ENCODE measurements at regions not wholly inside any gene's neighbourhood (a gene's known extent, or its start where the extent isn't known, plus 50 kb on each side); places are given as distances from the start of the nearest gene placed in this dataset.

DNA sequence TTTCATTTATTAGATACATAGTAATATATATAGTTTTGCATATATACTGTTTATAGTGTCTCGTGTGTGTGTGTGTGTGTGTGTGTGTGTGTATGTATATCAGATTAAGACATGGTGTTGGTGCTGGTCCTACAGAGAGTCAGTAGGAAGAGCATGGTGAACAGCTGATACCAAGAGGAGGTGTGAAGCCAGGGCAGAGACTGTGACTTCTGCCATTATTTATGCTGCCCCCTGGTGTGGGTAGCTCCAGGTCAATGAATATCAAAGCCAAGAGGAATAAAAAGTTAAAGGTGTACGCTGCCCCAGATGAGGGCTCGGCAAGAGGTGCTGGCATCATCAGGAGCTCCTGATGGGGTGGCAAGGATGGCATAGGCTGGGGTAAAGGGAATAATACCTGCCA is 299.5 kb upstream of the RASGRP1 start:
- no peak for DNase-seq

DNA sequence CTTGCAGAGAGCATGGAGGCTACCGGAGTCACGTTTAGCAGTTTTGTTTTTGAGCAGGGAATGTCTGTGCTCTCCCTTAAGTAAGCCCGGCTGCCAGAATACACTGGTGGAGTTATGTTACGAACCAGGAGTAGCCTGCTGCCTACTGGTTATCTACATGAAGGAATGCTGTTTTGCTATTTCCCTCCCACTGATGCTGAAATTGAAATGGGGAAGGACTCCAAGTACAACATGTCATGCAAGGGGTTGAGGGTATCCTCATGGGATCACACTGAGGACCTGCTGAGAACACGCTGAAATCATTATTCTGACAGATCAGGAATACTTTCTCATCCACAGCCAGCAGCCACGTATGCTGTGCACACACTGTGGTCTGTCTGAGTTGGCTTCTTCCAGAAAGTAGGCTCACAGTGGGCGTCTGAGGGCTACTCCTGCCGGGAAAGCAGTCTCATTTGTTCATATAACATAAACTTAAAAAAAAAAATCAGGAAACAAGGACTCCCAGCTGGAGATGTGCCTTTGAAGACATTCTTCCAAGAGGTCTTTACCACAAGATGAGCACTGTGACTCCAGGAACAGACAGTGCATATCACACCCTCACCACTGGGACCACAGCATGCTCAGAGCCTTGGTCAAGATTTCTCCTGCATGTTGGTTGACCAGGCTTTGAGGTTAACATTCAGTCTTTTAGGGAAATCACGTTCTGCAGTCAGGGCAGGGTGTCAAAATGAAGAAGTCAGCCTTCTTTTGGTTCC is 300.4 kb upstream of the RASGRP1 start:
- no peak for DNase-seq

- DNase-seq = no peak
Observed at GRCh38 chr15:38867556-38867955, 302.9 kb upstream of the RASGRP1 start.

DNA sequence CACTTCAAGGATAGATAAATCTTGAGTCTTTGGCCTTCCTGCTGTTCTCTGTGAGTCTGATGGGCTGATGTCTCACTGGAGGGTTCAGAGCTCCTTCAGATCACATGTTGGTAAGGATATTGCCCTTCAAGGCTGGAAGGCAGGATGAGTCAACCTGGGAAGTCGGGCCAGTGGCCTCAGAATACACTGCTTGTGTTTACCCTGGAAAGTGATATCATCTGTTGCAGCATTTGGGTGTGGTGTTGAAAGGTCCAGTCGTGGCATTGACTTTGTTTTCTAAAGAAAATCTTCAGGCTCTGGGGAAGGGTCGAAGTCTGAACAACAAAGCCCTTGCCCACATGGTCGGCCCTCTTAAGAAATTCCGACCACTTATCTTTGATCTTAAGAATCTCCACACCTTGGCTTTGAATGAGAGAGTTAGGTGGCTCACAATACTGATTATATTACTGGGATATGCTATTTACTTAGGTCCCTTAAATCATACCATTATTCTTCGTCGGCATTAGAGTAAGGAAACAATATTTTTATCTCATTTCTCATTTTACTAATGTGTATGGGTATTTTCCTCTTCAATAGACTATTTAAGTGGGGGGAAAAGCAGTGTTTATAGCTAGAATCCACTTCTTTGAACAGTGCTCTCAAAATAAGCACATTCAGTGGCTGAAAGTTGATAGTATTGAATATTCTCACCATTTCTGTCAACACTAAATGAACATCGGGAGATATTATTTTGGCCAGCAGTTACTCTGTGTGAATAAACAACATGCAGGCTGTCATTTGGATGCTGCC is 303.9 kb upstream of the RASGRP1 start:
- DNase-seq = no peak

- no peak for DNase-seq
Observed at GRCh38 chr15:38871638-38872037, 307.0 kb upstream of the RASGRP1 start.

GRCh38 chr15:38872732-38873131 is 308.1 kb upstream of the RASGRP1 start:
- DNase-seq = no peak

DNA sequence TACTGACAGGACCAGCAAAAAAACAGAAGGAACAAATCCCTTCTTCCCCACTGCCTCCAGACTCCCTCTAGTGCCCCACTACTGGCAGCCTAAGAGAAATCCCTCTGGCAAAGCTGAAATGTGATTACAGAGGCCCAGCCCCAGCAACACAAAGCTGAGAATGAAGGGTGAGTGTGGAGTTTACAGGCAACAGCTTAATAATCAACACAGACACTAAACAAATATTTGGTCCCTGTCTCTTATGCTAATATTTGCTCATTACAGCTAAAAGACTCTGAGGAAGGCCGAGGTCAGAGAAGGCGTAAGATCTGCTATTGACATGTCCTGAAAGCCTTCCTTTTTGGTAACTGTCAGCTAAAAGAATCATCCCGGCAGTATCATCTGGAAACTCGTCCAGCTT is 308.5 kb upstream of the RASGRP1 start:
- no peak for DNase-seq

GRCh38 chr15:38874464-38874863 is 309.9 kb upstream of the RASGRP1 start:
- DNase-seq = no peak

GRCh38 chr15:38876211-38876610 is 311.6 kb upstream of the RASGRP1 start:
- no peak for DNase-seq

DNA sequence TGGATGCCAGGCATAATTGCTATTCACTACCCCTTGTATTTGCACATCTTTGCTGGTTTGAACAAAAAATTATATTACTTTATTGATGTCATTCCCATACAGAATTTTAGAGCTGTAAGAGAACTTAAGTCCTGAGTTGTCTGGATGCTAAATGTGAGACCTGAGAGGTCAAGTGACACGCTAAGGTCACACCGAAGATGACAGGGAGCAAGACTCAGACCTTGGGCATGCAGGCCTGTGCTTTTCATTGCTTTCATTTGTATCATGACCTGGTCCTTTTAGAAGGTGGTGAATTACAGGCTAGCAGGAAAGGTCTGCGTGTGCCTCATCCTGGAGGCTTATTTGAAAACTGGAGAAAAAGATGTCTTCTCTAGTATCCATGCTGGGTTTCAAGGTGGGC is 312.0 kb upstream of the RASGRP1 start:
- DNase-seq = no peak

DNA sequence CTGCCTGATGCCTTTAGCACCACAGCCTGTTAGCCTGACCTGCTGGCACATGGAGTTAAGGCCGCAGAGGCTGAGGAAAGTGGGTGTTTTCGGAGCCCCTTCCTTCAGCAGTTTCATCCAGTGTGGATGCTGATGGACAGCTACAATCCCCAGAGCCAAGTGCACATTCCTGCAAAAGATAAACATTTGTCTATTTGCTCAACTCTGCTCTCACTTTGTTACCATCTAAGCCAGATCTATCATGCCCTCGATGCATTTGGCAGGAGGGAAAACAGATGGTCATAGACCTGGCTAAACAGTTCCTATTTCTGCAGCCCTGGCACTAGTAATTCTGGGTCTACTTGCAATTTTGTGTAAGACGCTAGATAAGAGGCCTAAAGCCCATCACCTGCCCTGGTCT is 312.9 kb upstream of the RASGRP1 start:
- no peak for DNase-seq

DNA sequence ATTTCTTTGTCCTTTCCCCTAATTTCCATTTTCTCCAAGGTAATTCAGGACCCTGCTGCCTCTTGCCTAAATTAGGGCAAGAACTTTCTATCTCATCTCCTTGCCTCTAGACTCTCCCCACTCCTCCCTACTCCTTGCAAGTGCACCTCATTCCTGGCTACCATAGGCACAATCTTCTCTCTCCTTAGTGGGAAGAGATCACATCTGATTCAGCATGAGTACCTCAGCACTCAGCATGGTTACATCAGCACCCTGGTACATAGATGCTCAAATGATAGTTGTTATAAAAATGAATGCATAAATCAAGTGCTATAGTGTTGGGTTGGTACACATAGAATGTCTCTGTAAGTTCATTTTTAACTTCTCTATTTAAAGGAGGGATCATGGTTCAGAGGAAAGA is 313.4 kb upstream of the RASGRP1 start:
- DNase-seq = no peak

- no peak for DNase-seq
Observed at GRCh38 chr15:38878926-38879325, 314.3 kb upstream of the RASGRP1 start.

GRCh38 chr15:38879909-38880471 is 315.4 kb upstream of the RASGRP1 start:
- DNase-seq = no peak

DNA sequence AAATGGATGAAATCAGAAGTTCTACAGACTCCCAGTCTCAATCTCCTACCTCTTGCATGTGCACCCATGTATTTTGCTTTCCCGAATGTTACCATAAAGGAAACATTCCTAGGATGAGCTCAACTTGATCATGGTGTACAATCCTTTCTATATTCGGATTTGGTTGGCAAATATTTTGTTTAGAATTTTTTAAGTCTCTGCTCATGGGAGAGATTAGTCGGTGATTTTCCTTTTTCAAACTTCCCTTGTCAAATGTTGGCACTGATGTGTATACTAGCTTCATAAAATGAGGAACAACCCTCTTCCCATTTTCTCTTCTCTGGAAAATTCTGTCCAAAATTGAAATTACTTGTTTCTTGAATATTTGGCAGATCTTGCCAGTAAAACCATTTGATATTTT is 317.6 kb upstream of the RASGRP1 start:
- no peak for DNase-seq

GRCh38 chr15:38883987-38884386 is 319.4 kb upstream of the RASGRP1 start:
- no peak for DNase-seq

DNA sequence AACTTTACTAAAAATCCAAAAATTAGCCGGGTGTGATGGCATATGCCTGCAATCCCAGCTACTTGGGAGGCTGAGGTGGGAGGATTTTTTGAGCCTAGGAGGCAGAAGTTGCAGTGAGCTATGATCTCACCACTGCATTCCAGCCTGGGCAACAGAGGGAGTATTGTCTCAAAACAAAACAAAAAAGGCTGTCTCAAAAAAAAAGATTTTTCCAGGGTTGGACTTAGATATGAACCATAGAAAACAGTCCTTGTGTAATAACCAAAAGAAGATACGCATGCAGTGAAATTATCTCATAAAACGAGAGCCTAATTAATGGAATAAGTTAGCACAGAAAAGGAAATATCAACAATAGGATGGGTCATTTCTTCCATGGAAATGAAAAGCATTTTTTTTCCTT is 320.4 kb upstream of the RASGRP1 start:
- DNase-seq = no peak

DNA sequence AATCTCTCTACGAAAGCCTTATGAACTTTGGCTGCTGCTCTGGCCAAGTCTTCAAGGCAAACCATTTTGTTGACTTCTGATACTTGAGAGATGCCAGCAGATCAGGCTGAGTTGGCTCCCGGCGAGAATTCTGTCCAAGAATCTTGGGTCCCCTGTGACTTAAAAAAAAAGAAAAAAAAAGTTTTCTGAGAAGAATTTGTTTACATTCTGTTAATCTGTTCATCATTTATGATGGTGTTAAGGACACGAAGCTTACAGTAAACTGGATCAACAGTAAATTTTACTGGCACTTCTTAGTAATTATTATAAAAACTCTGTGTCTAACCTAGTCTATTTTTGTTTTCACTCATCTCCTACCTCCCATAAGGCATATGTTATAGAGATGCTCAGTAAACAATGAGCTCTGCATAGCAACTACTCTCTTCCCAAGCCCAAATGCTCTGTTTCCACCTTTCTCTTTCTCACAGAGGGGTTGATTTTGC is 320.9 kb upstream of the RASGRP1 start:
- no peak for DNase-seq

- DNase-seq = no peak
Observed at GRCh38 chr15:38886315-38887163, 321.9 kb upstream of the RASGRP1 start.

DNA sequence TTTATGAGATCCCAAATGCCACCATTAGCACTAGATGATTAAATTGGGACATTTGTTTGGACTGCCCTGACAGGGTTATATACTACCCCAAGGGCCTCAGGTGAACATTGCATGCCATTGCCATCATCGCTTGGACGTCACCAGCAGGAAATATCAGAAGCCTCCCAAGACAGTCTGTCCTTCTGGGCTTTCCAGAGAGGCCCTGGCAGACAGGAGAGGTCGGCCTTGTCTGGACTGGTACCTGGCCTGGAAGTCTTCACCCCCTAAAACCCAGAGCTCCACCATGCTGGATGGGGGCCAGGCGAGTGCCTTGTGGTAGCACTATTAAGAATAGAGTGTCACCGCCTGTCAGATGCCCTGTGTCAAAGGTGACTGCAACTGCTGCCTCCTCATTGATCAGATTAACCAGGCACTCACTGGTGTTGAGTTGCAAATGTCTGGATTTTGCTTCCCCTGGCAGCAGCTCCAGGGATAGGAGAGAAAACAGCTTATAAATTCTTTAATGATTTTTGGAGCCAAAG is 324.1 kb upstream of the RASGRP1 start:
- no peak for DNase-seq

DNA sequence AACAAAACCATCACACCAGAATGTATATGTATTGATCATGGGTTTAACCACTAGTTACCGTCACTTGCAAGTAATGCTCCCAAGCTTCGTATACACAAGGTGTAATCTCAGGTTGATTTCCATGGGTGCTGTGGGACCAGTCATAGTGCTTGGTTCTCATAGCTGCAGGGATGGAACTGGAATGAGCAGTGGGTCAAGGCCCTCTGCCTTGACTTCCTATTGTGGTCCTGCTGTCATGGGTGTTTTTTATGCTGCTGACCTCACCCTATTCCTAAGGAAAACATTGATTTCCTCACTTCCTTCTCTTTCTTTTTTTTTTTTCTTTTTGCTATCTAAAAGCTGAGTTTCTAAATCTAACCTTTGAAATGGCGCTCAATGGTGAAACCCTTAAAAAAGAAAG is 325.6 kb upstream of the RASGRP1 start:
- DNase-seq = no peak

GRCh38 chr15:38893925-38894242 is 329.3 kb upstream of the RASGRP1 start:
- no peak for DNase-seq

Measured in CD4-positive, alpha-beta T cell treated with Interleukin-12 subunit alpha and Interleukin-12 subunit beta, for 1 hour (primary cell).